ENCODE measurements at regions not wholly inside any gene's neighbourhood (a gene's known extent, or its start where the extent isn't known, plus 50 kb on each side); places are given as distances from the start of the nearest gene placed in this dataset.

DNA sequence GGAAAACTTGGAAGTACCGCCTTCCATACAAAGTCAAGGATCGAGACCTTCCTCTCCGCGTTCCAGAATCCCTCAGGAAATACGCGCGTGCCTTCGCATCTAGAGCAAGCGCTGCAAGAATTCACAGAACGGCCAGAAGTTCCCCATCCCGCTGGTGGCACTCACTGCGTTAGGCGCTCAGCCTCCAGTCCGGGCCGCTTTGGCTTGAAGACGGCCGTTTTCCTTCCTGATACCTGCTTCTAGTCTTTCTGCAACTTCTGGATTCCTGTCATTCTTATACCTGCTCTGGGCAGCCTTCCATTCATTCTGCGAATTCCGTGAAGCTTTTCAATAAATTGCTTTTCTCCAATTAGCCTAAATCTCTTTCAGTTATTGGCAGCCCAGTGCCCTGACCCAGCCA lies 896.4 kb downstream of the TRIML1 start:
- TF ChIP-seq, protein P1, sequence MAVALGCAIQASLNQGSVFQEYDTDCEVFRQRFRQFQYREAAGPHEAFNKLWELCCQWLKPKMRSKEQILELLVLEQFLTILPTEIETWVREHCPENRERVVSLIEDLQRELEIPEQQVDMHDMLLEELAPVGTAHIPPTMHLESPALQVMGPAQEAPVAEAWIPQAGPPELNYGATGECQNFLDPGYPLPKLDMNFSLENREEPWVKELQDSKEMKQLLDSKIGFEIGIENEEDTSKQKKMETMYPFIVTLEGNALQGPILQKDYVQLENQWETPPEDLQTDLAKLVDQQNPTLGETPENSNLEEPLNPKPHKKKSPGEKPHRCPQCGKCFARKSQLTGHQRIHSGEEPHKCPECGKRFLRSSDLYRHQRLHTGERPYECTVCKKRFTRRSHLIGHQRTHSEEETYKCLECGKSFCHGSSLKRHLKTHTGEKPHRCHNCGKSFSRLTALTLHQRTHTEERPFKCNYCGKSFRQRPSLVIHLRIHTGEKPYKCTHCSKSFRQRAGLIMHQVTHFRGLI (tag by site-specific recombination; IDR thresholded peaks at IDR 0.05): no peak
- no peak overlapping the region for H3K4me3 ChIP-seq (ENCODE audit: low read depth, low read length)
- H3K36me3 ChIP-seq (ENCODE audit: control insufficient read depth in 2 of 2, insufficient read depth in 1 of 2, low read length in 2 of 2): no peaks in the 10 kb centered on the region
- no peak overlapping the region for H3K27ac ChIP-seq (ENCODE audit: extremely low read depth, low read depth, low read length)
- CTCF ChIA-PET: no interaction called here
- POLR2A ChIA-PET: no interaction called here
- H3K4me1 ChIP-seq (ENCODE audit: control insufficient read depth, insufficient read depth, low read length): no peaks in the 10 kb centered on the region
- H3K9me3 ChIP-seq (ENCODE audit: control insufficient read depth, insufficient read depth, low read depth, low read length): no peaks in the 10 kb centered on the region

DNA sequence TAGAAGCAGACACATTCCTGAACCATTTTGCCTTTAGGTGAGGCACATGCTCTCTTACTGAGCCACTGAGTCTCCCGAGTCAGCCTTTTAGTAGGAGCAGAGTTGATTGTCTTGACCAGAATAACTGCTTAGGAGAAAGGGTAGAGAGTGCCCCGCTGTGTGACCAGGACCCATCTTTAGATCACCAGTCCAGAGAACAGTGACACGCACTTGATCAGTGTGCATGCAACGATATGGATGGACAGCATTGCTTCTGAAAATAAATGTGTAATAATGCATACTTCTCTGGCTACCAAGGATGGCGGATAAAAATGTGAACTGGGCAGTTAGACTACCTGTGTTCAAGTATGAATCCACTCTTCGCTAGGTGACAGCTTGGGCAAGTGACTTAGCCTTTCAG lies 897.7 kb downstream of the TRIML1 start:
- Histone ChIP-seq H3K36me3 (ENCODE audit: control insufficient read depth in 2 of 2, insufficient read depth in 1 of 2, low read length in 2 of 2) (no peaks in the 10 kb centered on the region), H3K9me3 (ENCODE audit: control insufficient read depth, insufficient read depth, low read depth, low read length) (no peaks in the 10 kb centered on the region), H3K4me1 (ENCODE audit: control insufficient read depth, insufficient read depth, low read length) (no peaks in the 10 kb centered on the region), H3K27ac (ENCODE audit: extremely low read depth, low read depth, low read length) (no peak overlapping the region), H3K4me3 (ENCODE audit: low read depth, low read length) (no peak overlapping the region)
- ChIA-PET POLR2A (no interaction called here), CTCF (no interaction called here)
- TF ChIP-seq, protein P2, sequence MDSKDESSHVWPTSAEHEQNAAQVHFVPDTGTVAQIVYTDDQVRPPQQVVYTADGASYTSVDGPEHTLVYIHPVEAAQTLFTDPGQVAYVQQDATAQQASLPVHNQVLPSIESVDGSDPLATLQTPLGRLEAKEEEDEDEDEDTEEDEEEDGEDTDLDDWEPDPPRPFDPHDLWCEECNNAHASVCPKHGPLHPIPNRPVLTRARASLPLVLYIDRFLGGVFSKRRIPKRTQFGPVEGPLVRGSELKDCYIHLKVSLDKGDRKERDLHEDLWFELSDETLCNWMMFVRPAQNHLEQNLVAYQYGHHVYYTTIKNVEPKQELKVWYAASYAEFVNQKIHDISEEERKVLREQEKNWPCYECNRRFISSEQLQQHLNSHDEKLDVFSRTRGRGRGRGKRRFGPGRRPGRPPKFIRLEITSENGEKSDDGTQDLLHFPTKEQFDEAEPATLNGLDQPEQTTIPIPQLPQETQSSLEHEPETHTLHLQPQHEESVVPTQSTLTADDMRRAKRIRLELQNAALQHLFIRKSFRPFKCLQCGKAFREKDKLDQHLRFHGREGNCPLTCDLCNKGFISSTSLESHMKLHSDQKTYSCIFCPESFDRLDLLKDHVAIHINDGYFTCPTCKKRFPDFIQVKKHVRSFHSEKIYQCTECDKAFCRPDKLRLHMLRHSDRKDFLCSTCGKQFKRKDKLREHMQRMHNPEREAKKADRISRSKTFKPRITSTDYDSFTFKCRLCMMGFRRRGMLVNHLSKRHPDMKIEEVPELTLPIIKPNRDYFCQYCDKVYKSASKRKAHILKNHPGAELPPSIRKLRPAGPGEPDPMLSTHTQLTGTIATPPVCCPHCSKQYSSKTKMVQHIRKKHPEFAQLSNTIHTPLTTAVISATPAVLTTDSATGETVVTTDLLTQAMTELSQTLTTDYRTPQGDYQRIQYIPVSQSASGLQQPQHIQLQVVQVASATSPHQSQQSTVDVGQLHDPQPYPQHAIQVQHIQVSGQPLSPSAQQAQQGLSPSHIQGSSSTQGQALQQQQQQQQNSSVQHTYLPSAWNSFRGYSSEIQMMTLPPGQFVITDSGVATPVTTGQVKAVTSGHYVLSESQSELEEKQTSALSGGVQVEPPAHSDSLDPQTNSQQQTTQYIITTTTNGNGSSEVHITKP (tag by site-specific recombination; IDR thresholded peaks at IDR 0.05): no peak
- TF ChIP-seq ZNF112 (tag by site-specific recombination; IDR thresholded peaks at IDR 0.05) (no peak), YY1 (tag by site-specific recombination; IDR thresholded peaks at IDR 0.05) (no peak), ZNF585B (tag by site-specific recombination; IDR thresholded peaks at IDR 0.05) (no peak), ZNF529 (tag by site-specific recombination; IDR thresholded peaks at IDR 0.05; ENCODE audit: insufficient replicate concordance) (no peak), ZEB2 (tag by site-specific recombination; IDR thresholded peaks at IDR 0.05) (no peak), ZNF341 (tag by site-specific recombination; IDR thresholded peaks at IDR 0.05; ENCODE audit: low read depth) (no peak), ZNF24 (tag by site-specific recombination; IDR thresholded peaks at IDR 0.05) (no peak)
- TF ChIP-seq, protein P3, sequence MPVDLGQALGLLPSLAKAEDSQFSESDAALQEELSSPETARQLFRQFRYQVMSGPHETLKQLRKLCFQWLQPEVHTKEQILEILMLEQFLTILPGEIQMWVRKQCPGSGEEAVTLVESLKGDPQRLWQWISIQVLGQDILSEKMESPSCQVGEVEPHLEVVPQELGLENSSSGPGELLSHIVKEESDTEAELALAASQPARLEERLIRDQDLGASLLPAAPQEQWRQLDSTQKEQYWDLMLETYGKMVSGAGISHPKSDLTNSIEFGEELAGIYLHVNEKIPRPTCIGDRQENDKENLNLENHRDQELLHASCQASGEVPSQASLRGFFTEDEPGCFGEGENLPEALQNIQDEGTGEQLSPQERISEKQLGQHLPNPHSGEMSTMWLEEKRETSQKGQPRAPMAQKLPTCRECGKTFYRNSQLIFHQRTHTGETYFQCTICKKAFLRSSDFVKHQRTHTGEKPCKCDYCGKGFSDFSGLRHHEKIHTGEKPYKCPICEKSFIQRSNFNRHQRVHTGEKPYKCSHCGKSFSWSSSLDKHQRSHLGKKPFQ (tag by site-specific recombination; IDR thresholded peaks at IDR 0.05): no peak
- TF ChIP-seq, protein P4, sequence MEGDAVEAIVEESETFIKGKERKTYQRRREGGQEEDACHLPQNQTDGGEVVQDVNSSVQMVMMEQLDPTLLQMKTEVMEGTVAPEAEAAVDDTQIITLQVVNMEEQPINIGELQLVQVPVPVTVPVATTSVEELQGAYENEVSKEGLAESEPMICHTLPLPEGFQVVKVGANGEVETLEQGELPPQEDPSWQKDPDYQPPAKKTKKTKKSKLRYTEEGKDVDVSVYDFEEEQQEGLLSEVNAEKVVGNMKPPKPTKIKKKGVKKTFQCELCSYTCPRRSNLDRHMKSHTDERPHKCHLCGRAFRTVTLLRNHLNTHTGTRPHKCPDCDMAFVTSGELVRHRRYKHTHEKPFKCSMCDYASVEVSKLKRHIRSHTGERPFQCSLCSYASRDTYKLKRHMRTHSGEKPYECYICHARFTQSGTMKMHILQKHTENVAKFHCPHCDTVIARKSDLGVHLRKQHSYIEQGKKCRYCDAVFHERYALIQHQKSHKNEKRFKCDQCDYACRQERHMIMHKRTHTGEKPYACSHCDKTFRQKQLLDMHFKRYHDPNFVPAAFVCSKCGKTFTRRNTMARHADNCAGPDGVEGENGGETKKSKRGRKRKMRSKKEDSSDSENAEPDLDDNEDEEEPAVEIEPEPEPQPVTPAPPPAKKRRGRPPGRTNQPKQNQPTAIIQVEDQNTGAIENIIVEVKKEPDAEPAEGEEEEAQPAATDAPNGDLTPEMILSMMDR (tag by site-specific recombination; IDR thresholded peaks at IDR 0.05): no peak
- TF ChIP-seq, protein P5, sequence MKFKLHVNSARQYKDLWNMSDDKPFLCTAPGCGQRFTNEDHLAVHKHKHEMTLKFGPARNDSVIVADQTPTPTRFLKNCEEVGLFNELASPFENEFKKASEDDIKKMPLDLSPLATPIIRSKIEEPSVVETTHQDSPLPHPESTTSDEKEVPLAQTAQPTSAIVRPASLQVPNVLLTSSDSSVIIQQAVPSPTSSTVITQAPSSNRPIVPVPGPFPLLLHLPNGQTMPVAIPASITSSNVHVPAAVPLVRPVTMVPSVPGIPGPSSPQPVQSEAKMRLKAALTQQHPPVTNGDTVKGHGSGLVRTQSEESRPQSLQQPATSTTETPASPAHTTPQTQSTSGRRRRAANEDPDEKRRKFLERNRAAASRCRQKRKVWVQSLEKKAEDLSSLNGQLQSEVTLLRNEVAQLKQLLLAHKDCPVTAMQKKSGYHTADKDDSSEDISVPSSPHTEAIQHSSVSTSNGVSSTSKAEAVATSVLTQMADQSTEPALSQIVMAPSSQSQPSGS (tag by site-specific recombination; IDR thresholded peaks at IDR 0.05; ENCODE audit: low read depth): no peak
- TF ChIP-seq, protein P6, sequence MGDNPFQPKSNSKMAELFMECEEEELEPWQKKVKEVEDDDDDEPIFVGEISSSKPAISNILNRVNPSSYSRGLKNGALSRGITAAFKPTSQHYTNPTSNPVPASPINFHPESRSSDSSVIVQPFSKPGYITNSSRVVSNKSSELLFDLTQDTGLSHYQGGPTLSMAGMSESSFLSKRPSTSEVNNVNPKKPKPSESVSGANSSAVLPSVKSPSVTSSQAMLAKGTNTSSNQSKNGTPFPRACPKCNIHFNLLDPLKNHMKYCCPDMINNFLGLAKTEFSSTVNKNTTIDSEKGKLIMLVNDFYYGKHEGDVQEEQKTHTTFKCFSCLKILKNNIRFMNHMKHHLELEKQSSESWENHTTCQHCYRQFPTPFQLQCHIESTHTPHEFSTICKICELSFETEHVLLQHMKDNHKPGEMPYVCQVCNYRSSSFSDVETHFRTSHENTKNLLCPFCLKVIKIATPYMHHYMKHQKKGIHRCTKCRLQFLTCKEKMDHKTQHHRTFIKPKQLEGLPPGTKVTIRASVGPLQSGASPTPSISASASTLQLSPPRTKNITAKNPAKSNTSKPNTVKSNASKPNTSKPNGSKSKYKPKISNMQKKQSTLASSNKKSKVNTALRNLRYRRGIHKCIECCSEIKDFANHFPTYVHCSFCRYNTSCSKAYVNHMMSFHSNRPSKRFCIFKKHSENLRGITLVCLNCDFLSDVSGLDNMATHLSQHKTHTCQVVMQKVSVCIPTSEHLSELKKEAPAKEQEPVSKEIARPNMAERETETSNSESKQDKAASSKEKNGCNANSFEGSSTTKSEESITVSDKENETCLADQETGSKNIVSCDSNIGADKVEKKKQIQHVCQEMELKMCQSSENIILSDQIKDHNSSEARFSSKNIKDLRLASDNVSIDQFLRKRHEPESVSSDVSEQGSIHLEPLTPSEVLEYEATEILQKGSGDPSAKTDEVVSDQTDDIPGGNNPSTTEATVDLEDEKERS (tag by site-specific recombination; IDR thresholded peaks at IDR 0.05): no peak
